ENCODE measurements at regions not wholly inside any gene's neighbourhood (a gene's known extent, or its start where the extent isn't known, plus 50 kb on each side); places are given as distances from the start of the nearest gene placed in this dataset.

GRCh38 chr20:33914919-33915318 is 78.8 kb upstream of the RALY start:
- no peak for DNase-seq
- H3K36me3 ChIP-seq = no peaks in the 10 kb centered on the region
- TF ChIP-seq POLR2A (IDR thresholded peaks at IDR 0.05) = no peak
- no peaks in the 10 kb centered on the region for H3K27me3 ChIP-seq
- no peak overlapping the region for H3K27ac ChIP-seq
- H3K4me1 ChIP-seq = peaks cover 26 to 27% of the 10 kb centered on the region in 2 donors
- H3K9me3 ChIP-seq = no peaks in the 10 kb centered on the region
- no peak overlapping the region for H3K4me3 ChIP-seq (replicated peaks in 1 of 3)
- intact Hi-C loops (cut with DNase I) = no loop called here
- 87 to 88% methylated on average over 4 of the region's 4 CpGs for WGBS, 2 donors

DNA sequence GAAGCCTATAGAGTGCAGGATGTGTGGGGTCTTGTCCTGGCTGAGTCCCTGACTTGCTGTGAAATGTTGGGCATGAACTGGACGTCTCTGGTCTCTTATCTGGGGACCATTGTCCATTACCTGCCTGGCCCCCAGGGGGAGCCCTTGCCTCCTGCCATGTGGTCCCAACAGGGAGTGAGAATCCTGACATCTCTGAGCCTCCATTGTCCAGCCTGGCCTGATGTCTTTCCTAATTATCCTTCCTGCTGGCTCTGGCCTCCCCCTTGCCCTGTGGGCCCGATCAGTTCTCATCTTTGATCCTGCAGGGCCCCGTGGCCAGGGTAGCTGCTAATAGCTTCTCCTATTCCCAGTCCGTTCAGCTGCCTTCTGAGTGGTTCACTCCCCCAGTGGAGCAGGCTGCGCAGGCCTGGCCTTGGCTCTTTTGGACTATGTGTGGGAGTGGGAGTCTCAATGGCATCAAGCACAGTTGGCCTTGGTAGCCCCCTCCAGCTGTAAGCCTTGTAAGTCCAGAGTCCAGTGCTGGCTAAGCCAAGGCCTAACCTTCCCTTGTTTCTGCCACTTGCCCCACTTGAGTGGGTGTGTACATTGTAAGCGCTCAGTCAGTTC is 77.9 kb upstream of the RALY start:
- intact Hi-C loops (cut with DNase I) = no loop called here
- H3K36me3 ChIP-seq = no peaks in the 10 kb centered on the region

GRCh38 chr20:33916768-33917167 is 76.9 kb upstream of the RALY start:
- peaks cover 8 to 13% of the 10 kb centered on the region in 2 donors for H3K4me1 ChIP-seq
- DNase-seq = no peak
- H3K27ac ChIP-seq = no peak overlapping the region
- H3K27me3 ChIP-seq = no peaks in the 10 kb centered on the region
- 84 to 85% methylated on average over 2 of the region's 2 CpGs for WGBS, 2 donors
- H3K36me3 ChIP-seq = no peaks in the 10 kb centered on the region
- no peak overlapping the region for H3K4me3 ChIP-seq (replicated peaks in 1 of 3)
- no peak for TF ChIP-seq POLR2A (IDR thresholded peaks at IDR 0.05)
- TF ChIP-seq CTCF (IDR thresholded peaks at IDR 0.05) = no peak
- intact Hi-C loops (cut with DNase I) = no loop called here
- no peaks in the 10 kb centered on the region for H3K9me3 ChIP-seq

More for the DNA sequence above, 77.9 kb upstream of the RALY start:
- Histone ChIP-seq H3K27me3 (no peaks in the 10 kb centered on the region), H3K27ac (no peak overlapping the region), H3K4me3 (replicated peaks in 1 of 3) (no peak overlapping the region), H3K9me3 (no peaks in the 10 kb centered on the region), H3K4me1 (peaks cover 17 to 20% of the 10 kb centered on the region in 2 donors)
- DNase-seq = no peak
- TF ChIP-seq CTCF (IDR thresholded peaks at IDR 0.05) = peak in 2 of 6 experiments; percentile 25 to 37
- TF ChIP-seq POLR2A (IDR thresholded peaks at IDR 0.05) = no peak
- 87 to 95% methylated on average over 6 of the region's 6 CpGs for WGBS, 2 donors

DNA sequence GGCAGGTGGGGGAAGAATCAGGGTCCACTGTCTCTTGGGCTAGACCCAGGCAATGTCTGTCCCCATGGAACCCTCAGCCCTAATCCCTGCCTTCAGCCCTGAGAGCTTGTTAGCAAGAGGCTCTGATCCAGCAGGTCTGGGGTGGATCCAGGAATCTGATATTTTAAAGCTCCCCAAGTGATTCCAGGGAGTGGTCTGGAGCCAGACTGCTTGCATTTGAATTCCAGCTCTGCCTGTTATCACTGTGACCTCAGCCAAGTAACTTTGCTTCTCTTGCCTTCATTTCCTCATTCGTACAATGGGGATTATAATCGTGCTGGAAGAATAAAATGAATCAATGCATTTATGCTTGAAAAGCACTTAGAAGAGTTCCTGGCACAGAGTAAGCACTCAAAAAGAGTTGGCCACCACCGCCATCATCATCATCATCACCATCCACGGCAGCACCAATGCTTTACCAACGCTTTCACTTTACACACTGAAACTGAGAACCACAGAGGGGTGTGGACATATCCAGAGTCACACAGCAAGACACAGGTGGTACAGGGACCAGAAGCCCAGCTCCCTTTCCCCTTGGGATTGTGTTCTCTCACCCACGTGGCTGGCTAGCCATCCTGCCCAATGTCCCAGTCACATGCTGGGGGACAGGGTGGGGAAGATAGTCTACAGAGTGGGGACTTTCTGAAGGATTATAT is 75.7 kb upstream of the RALY start:
- Histone ChIP-seq H3K36me3 (no peaks in the 10 kb centered on the region), H3K27ac (no peak overlapping the region), H3K4me1 (peaks cover 5 to 7% of the 10 kb centered on the region in 2 donors), H3K4me3 (replicated peaks in 1 of 3) (no peak overlapping the region), H3K9me3 (no peaks in the 10 kb centered on the region), H3K27me3 (no peaks in the 10 kb centered on the region)
- 54 to 78% methylated on average over 6 of the region's 6 CpGs for WGBS, 2 donors
- intact Hi-C loops (cut with DNase I) = no loop called here
- TF ChIP-seq POLR2A (IDR thresholded peaks at IDR 0.05) (no peak), CTCF (IDR thresholded peaks at IDR 0.05) (no peak)
- no peak for DNase-seq

DNA sequence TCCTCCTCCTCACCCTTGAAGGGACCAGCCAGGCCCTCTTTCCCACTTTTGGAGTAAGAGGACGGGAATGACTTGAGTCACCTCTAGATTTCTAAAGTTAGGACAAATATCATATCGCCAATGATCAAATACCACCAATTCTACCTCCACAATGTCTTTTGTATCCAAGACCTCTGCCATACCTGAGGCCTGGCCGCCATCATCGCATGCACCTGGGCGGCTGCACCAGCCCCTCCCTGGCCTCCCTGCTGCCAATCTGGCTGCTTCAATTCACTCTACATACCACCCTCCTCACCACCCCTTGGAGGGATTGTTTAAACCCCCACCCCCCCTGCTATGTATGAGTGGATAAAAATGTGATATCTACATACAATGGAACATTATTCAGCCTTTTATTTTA is 75.0 kb upstream of the RALY start:
- no peak for DNase-seq
- H3K27ac ChIP-seq = no peak overlapping the region
- peaks cover 5 to 7% of the 10 kb centered on the region in 2 donors for H3K4me1 ChIP-seq
- TF ChIP-seq POLR2A (IDR thresholded peaks at IDR 0.05) = no peak
- TF ChIP-seq CTCF (IDR thresholded peaks at IDR 0.05) = no peak
- no peak overlapping the region for H3K4me3 ChIP-seq (replicated peaks in 1 of 3)
- H3K36me3 ChIP-seq = no peaks in the 10 kb centered on the region
- 95 to 97% methylated on average over 5 of the region's 5 CpGs for WGBS, 2 donors
- H3K27me3 ChIP-seq = no peaks in the 10 kb centered on the region
- intact Hi-C loops (cut with DNase I) = no loop called here
- H3K9me3 ChIP-seq = no peaks in the 10 kb centered on the region

Data from thyroid gland (tissue), 4 donors.